ENCODE measurements at regions not wholly inside any gene's neighbourhood (a gene's known extent, or its start where the extent isn't known, plus 50 kb on each side); places are given as distances from the start of the nearest gene placed in this dataset.

- TF ChIP-seq CTCF (conservative IDR thresholded peaks at IDR 0.05; ENCODE audit: low read length) (no peak), EZH2phosphoT487 (IDR thresholded peaks at IDR 0.05; ENCODE audit: borderline replicate concordance) (no peak)
- Histone ChIP-seq H3K4me1 (ENCODE audit: insufficient read depth, low read length, poor library complexity, severe bottlenecking) (no peaks in the 10 kb centered on the region), H3K4me3 (ENCODE audit: low read length, poor library complexity, severe bottlenecking) (no peak overlapping the region), H3K9ac (ENCODE audit: low read depth, low read length, poor library complexity, severe bottlenecking) (no peak overlapping the region), H3K36me3 (ENCODE audit: insufficient read depth, low read length) (no peaks in the 10 kb centered on the region), H3K9me3 (ENCODE audit: insufficient read depth, low read depth, low read length) (no peaks in the 10 kb centered on the region), H3F3A (ENCODE audit: low read depth) (no peaks in the 10 kb centered on the region), H2AFZ (ENCODE audit: low read length) (no peak overlapping the region), H3K4me2 (ENCODE audit: low read depth, low read length, poor library complexity, severe bottlenecking) (no peak overlapping the region), H3K79me2 (ENCODE audit: insufficient read depth, low read length) (no peaks in the 10 kb centered on the region), H4K20me1 (ENCODE audit: insufficient read depth, low read length, poor library complexity, severe bottlenecking) (no peaks in the 10 kb centered on the region), H3K27me3 (ENCODE audit: insufficient read depth, low read length, poor library complexity, severe bottlenecking) (no peaks in the 10 kb centered on the region), H3K9me2 (replicated peaks; ENCODE audit: low read depth, low read length) (no peaks in the 10 kb centered on the region)
Measured at GRCh38 chr12:59151243-59151642, 230.9 kb upstream of the LRIG3 start.

GRCh38 chr12:59149995-59150642, 229.8 kb upstream of the LRIG3 start:
- Histone ChIP-seq H4K20me1 (ENCODE audit: insufficient read depth, low read length, poor library complexity, severe bottlenecking) (no peaks in the 10 kb centered on the region), H3K9me2 (replicated peaks; ENCODE audit: low read depth, low read length) (no peaks in the 10 kb centered on the region), H3K4me3 (ENCODE audit: low read length, poor library complexity, severe bottlenecking) (no peak overlapping the region), H3K79me2 (ENCODE audit: insufficient read depth, low read length) (no peaks in the 10 kb centered on the region), H3K27me3 (ENCODE audit: insufficient read depth, low read length, poor library complexity, severe bottlenecking) (no peaks in the 10 kb centered on the region), H3K4me2 (ENCODE audit: low read depth, low read length, poor library complexity, severe bottlenecking) (no peak overlapping the region), H3K36me3 (ENCODE audit: insufficient read depth, low read length) (no peaks in the 10 kb centered on the region), H3F3A (ENCODE audit: low read depth) (no peaks in the 10 kb centered on the region), H3K9ac (ENCODE audit: low read depth, low read length, poor library complexity, severe bottlenecking) (no peak overlapping the region), H2AFZ (ENCODE audit: low read length) (no peak overlapping the region), H3K4me1 (ENCODE audit: insufficient read depth, low read length, poor library complexity, severe bottlenecking) (no peaks in the 10 kb centered on the region), H3K9me3 (ENCODE audit: insufficient read depth, low read depth, low read length) (no peaks in the 10 kb centered on the region)
- TF ChIP-seq CTCF (conservative IDR thresholded peaks at IDR 0.05; ENCODE audit: low read length) (peak; percentile 100), EZH2phosphoT487 (IDR thresholded peaks at IDR 0.05; ENCODE audit: borderline replicate concordance) (no peak)

GRCh38 chr12:59147791-59148190, 227.5 kb upstream of the LRIG3 start:
- no peak overlapping the region for H3K9ac ChIP-seq (ENCODE audit: low read depth, low read length, poor library complexity, severe bottlenecking)
- no peaks in the 10 kb centered on the region for H3K79me2 ChIP-seq (ENCODE audit: insufficient read depth, low read length)
- no peak overlapping the region for H3K4me3 ChIP-seq (ENCODE audit: low read length, poor library complexity, severe bottlenecking)
- H3K9me3 ChIP-seq (ENCODE audit: insufficient read depth, low read depth, low read length), result no peaks in the 10 kb centered on the region
- H3K4me1 ChIP-seq (ENCODE audit: insufficient read depth, low read length, poor library complexity, severe bottlenecking), result no peaks in the 10 kb centered on the region
- H3K4me2 ChIP-seq (ENCODE audit: low read depth, low read length, poor library complexity, severe bottlenecking), result no peak overlapping the region
- no peaks in the 10 kb centered on the region for H3K9me2 ChIP-seq (replicated peaks; ENCODE audit: low read depth, low read length)
- H3K36me3 ChIP-seq (ENCODE audit: insufficient read depth, low read length), result no peaks in the 10 kb centered on the region
- no peaks in the 10 kb centered on the region for H3F3A ChIP-seq (ENCODE audit: low read depth)
- no peak overlapping the region for H2AFZ ChIP-seq (ENCODE audit: low read length)
- TF ChIP-seq EZH2phosphoT487 (IDR thresholded peaks at IDR 0.05; ENCODE audit: borderline replicate concordance), result no peak
- no peak for TF ChIP-seq CTCF (conservative IDR thresholded peaks at IDR 0.05; ENCODE audit: low read length)
- no peaks in the 10 kb centered on the region for H4K20me1 ChIP-seq (ENCODE audit: insufficient read depth, low read length, poor library complexity, severe bottlenecking)
- no peaks in the 10 kb centered on the region for H3K27me3 ChIP-seq (ENCODE audit: insufficient read depth, low read length, poor library complexity, severe bottlenecking)
